Loucy (cell line): ENCODE measurements at regions not wholly inside any gene's neighbourhood (a gene's known extent, or its start where the extent isn't known, plus 50 kb on each side); places are given as distances from the start of the nearest gene placed in this dataset.

Experiments
- H2AFZ ChIP-seq: fragments of 200-600 bp; sonication (generic); 2 replicates; pipeline ENCODE4 v1.6.0; 2016; ENCODE audit warnings: antibody characterized with exemption, mild to moderate bottlenecking, low read length, moderate library complexity
- H3F3A ChIP-seq: fragments of 200-600 bp; 2 replicates; pipeline ENCODE4 v1.6.0; 2016; ENCODE audit warnings: antibody characterized with exemption, low read depth, mild to moderate bottlenecking
- H3K27me3 ChIP-seq: fragments of 200-600 bp; sonication (generic); 2 replicates; pipeline ENCODE4 v1.6.1; 2014; ENCODE audit warnings: low read length, mild to moderate bottlenecking; ENCODE audit not compliant: insufficient read depth, poor library complexity, severe bottlenecking
- H3K36me3 ChIP-seq: fragments of 200-600 bp; sonication (generic); 2 replicates; pipeline ENCODE4 v1.6.1; 2016; ENCODE audit warnings: low read length; ENCODE audit not compliant: insufficient read depth
- H3K4me1 ChIP-seq: fragments of 200-600 bp; sonication (generic); 2 replicates; pipeline ENCODE4 v1.5.1; 2014; ENCODE audit warnings: low read length, mild to moderate bottlenecking; ENCODE audit not compliant: insufficient read depth, poor library complexity, severe bottlenecking
- H3K4me2 ChIP-seq: fragments of 200-600 bp; sonication (generic); 2 replicates; pipeline ENCODE4 v1.6.0; 2014; ENCODE audit warnings: antibody characterized with exemption, low read length, low read depth, mild to moderate bottlenecking; ENCODE audit not compliant: poor library complexity, severe bottlenecking
- H3K4me3 ChIP-seq: fragments of 200-600 bp; sonication (generic); 2 replicates; pipeline ENCODE4 v1.5.1; 2014; ENCODE audit warnings: low read length, mild to moderate bottlenecking, mixed read lengths; ENCODE audit not compliant: poor library complexity, severe bottlenecking
- H3K79me2 ChIP-seq: fragments of 200-600 bp; sonication (generic); 2 replicates; pipeline ENCODE4 v1.6.1; 2014; ENCODE audit warnings: low read length; ENCODE audit not compliant: insufficient read depth
- H3K9ac ChIP-seq: fragments of 200-600 bp; sonication (generic); 2 replicates; pipeline ENCODE4 v1.6.0; 2014; ENCODE audit warnings: mild to moderate bottlenecking, low read depth, low read length, moderate library complexity; ENCODE audit not compliant: poor library complexity, severe bottlenecking
- H3K9me2 ChIP-seq: fragments of 200-600 bp; sonication (generic); replicated peaks from 2 replicates; pipeline ENCODE4 v1.6.1; 2016; ENCODE audit warnings: low read depth, low read length, mixed read lengths
- H3K9me3 ChIP-seq: fragments of 200-600 bp; sonication (generic); 2 replicates; pipeline ENCODE4 v1.6.1; 2014; ENCODE audit warnings: mild to moderate bottlenecking, antibody characterized with exemption, low read length, low read depth; ENCODE audit not compliant: insufficient read depth
- H4K20me1 ChIP-seq: fragments of 200-600 bp; sonication (generic); 2 replicates; pipeline ENCODE4 v1.6.0; 2014; ENCODE audit warnings: antibody characterized with exemption, low read length, mild to moderate bottlenecking; ENCODE audit not compliant: insufficient read depth, poor library complexity, severe bottlenecking
- EZH2phosphoT487 ChIP-seq: fragments of 200-600 bp; IDR thresholded peaks from 2 replicates; pipeline ENCODE4 v1.6.1; 2018; ENCODE audit warnings: antibody characterized with exemption, mild to moderate bottlenecking, moderate library complexity, borderline replicate concordance
- TF ChIP-seq, protein P1 (sequence below): fragments of 200-600 bp; sonication (generic); conservative IDR thresholded peaks from 2 replicates; pipeline ENCODE4 v1.5.1; 2014; ENCODE audit warnings: mild to moderate bottlenecking, antibody characterized with exemption, low read length

DNA sequence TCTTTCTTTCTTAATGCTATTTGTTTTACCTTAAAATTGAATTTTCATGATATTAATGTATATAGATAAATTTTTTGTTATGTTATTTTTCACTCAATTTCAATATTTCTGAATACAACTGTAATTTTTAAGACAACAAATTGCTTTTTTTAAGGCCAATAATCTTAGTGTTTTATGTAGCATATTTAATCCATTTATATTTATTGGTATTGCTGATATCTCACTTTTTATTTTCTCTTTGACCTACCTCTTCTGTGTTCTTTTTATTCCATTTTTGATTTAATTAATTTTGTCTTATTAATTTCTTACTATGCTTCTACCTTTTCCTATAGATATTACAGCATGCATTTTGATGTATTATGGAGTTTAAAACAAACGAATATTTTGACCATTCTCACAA lies 460.1 kb upstream of the AGA start:
- TF ChIP-seq, protein P1, sequence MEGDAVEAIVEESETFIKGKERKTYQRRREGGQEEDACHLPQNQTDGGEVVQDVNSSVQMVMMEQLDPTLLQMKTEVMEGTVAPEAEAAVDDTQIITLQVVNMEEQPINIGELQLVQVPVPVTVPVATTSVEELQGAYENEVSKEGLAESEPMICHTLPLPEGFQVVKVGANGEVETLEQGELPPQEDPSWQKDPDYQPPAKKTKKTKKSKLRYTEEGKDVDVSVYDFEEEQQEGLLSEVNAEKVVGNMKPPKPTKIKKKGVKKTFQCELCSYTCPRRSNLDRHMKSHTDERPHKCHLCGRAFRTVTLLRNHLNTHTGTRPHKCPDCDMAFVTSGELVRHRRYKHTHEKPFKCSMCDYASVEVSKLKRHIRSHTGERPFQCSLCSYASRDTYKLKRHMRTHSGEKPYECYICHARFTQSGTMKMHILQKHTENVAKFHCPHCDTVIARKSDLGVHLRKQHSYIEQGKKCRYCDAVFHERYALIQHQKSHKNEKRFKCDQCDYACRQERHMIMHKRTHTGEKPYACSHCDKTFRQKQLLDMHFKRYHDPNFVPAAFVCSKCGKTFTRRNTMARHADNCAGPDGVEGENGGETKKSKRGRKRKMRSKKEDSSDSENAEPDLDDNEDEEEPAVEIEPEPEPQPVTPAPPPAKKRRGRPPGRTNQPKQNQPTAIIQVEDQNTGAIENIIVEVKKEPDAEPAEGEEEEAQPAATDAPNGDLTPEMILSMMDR, result no peak
- TF ChIP-seq EZH2phosphoT487, result no peak
- Histone ChIP-seq H3K4me1 (no peaks in the 10 kb centered on the region), H3F3A (no peaks in the 10 kb centered on the region), H3K27me3 (no peaks in the 10 kb centered on the region), H3K36me3 (no peaks in the 10 kb centered on the region), H3K79me2 (no peaks in the 10 kb centered on the region), H3K4me2 (no peak overlapping the region), H3K9me3 (no peaks in the 10 kb centered on the region), H3K9me2 (no peaks in the 10 kb centered on the region), H4K20me1 (no peaks in the 10 kb centered on the region), H3K4me3 (no peak overlapping the region), H2AFZ (no peak overlapping the region), H3K9ac (no peak overlapping the region)

GRCh38 chr4:177907736-177908424 lies 465.6 kb upstream of the AGA start:
- no peak overlapping the region for H3K4me2 ChIP-seq
- no peaks in the 10 kb centered on the region for H3K9me2 ChIP-seq
- no peaks in the 10 kb centered on the region for H3K27me3 ChIP-seq
- no peaks in the 10 kb centered on the region for H3F3A ChIP-seq
- no peaks in the 10 kb centered on the region for H3K79me2 ChIP-seq
- no peak overlapping the region for H2AFZ ChIP-seq
- H3K4me1 ChIP-seq, result no peaks in the 10 kb centered on the region
- TF ChIP-seq EZH2phosphoT487, result no peak
- TF ChIP-seq, protein P1, result no peak
- H4K20me1 ChIP-seq, result no peaks in the 10 kb centered on the region
- H3K36me3 ChIP-seq, result no peaks in the 10 kb centered on the region
- H3K4me3 ChIP-seq, result no peak overlapping the region
- H3K9me3 ChIP-seq, result no peaks in the 10 kb centered on the region
- H3K9ac ChIP-seq, result no peak overlapping the region

GRCh38 chr4:177921715-177922114 lies 479.5 kb upstream of the AGA start:
- Histone ChIP-seq H3K79me2 (no peaks in the 10 kb centered on the region), H4K20me1 (no peaks in the 10 kb centered on the region), H3K9me3 (no peaks in the 10 kb centered on the region; the same call in 1 of the 2 replicates), H3K4me3 (no peak overlapping the region), H3K4me1 (no peaks in the 10 kb centered on the region), H3K9ac (no peak overlapping the region), H3K4me2 (no peak overlapping the region), H2AFZ (no peak overlapping the region), H3K36me3 (no peaks in the 10 kb centered on the region), H3F3A (no peaks in the 10 kb centered on the region), H3K27me3 (no peaks in the 10 kb centered on the region), H3K9me2 (no peaks in the 10 kb centered on the region)
- TF ChIP-seq, protein P1, result no peak
- TF ChIP-seq EZH2phosphoT487, result no peak
